GM18507 (cell line): ENCODE measurements at regions not wholly inside any gene's neighbourhood (a gene's known extent, or its start where the extent isn't known, plus 50 kb on each side); places are given as distances from the start of the nearest gene placed in this dataset.
"Not testable (repeated sequence)": the region's sequence is repeated elsewhere in the genome, so short reads cannot be mapped to it uniquely, and the experiment has no call there.

Experiments
- DNase-seq: peaks from one replicate; pipeline ENCODE4 v3.0.0; 2011; ENCODE audit warnings: low read depth; ENCODE audit not compliant: insufficient read length; ENCODE audit errors: extremely low spot score
- FAIRE-seq: peaks from 2 replicates; lab custom pipeline; 2011; peaks lifted over from hg19 to GRCh38; lab: Jason Lieb, UNC

DNA sequence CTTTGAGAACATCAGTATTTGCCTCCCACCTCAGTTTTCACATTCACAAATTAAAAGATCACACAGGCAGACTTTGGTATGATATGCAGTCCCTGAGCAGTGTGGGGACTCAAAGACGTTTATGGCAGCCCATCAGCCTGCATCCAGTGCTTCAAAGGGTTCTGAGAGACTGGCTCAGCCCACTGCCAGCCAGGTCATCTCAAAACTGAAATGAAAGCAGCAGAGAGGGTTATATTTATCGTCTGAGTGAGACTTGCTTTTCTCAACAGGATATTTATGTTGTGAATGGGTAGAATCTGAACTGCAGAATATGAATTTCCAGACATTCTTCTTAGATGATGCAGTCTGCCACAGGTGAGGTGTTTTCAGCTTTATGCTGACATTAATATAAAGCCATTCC lies 159.8 kb downstream of the NRN1 start:
- FAIRE-seq (no peak), DNase-seq (no peak)

DNA sequence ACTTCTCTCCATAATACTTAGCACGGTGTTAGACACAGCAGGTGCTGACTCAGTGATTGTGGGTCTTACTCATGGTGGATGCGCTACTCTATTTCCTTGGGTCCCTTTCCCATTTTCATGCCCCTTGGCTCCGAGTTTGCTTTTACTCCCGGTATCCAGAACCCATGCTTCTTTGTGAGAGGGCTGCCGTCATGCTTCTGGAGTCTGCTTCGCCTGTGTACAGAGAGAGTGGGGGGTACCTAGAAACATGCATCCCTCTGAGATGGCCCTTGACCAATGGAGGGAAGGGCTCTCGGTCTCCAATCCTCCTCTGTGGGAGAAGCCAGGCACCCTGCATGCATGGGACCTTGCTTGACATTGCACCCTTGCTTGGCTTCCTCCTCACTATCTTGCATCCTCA lies 160.4 kb downstream of the NRN1 start:
- FAIRE-seq = no peak
- no peak for DNase-seq

DNA sequence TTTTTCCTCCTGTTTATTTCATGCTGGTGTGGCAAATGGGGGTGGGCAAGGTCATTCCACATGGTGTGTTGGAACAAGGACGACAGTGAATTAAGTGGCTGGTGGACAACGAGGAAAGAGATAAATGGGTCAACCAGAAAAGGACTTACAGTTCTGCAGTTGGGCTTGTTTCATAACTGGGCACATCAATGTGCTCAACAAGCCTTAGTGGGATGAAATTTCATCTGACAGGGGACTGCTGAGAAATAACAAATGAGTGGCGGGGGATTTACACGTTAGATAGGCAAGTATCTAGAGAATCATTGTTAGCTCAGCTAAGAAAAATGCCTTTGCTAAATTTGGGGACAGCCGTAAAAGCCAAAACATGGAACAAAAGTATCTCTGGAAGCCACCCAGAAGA lies 163.6 kb downstream of the NRN1 start:
- FAIRE-seq = no peak

DNA sequence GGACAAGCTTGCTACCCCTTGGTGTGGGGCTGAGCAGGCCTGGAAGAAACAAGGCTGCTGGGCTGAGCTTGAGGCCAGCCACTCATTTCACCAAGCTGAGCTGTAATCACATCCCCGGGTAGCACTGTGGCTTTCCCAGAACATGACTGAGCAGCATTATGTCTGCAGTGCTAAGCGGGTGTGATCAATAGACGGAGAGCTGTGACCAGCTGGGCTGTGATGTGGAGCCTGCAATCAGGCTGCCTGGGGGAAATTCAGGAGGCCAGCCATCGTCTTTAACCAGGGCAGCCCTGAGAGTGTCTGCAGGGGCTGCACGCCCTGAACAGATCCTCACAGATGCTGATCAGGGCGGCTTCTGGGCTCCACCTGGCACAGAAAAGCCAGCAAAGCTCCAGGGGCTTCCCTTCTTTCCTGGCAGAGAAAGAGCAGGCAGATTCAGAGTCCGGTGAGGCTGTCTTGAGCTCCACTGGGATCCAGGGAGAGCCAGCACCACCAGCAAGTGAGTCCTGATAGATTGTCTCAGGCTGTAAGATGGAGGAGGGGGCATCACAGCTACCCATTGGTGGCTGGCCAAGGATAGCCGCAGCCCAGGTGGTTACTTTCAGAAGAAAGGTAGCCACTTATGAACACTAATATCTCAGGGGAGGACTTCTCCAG lies 165.9 kb downstream of the NRN1 start:
- DNase-seq = no peak
- no peak for FAIRE-seq

More for the DNA sequence above, 163.6 kb downstream of the NRN1 start:
- no peak for DNase-seq

DNA sequence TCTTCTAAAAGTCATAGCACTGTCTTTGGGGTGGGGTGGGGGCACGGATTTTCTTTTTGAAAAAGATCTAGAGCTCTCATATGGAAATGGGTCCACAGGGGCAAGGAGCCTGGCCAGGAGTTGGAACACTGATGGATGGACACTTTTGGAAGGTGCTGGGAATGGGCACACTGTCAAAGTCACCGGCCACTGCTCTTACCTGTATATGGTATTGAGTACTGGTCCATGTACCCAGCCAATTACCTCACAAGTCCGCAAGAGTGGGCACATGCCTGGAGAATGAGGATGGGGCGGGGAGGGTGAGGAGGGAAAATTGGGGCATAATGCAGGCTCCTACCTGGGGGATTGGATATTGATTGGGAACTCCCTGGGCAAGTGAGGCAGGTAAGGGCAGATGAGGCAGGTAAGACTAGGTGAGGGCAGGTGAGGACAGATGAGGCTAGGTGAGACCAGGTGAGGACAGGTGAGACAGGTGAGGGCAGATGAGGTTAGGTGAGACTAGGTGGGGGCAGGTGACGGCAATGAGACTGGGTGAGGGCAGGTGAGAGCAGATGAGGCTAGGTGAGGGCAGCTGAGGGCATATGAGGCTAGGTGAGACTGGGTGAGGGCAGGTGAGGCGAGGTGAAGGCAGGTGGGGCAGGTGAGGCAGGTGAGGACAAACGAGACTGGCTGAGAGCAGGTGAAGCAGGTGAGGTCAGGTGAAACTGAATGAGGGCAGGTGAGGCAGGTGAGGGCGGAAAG lies 167.9 kb downstream of the NRN1 start:
- no peak for DNase-seq
- no peak for FAIRE-seq

DNA sequence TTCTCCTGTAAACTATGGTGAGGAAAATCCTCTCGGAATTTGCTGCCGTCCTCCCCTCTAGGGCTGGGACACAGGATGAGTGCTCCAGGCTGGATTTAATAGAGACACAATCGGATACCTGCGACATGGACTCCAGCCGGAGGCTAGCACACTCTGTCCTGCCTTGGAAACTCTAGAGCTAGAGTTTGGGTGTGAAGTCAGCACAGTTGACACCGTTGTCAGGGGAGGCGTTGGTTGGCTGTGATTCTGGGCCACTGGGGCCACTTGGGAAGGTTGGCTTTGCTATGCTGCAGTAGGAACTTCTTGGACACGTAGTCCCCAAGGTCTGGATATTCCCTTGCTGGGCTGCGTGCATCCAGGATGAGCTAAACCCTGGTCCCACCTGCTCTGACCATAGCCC lies 169.4 kb downstream of the NRN1 start:
- FAIRE-seq = no peak

DNA sequence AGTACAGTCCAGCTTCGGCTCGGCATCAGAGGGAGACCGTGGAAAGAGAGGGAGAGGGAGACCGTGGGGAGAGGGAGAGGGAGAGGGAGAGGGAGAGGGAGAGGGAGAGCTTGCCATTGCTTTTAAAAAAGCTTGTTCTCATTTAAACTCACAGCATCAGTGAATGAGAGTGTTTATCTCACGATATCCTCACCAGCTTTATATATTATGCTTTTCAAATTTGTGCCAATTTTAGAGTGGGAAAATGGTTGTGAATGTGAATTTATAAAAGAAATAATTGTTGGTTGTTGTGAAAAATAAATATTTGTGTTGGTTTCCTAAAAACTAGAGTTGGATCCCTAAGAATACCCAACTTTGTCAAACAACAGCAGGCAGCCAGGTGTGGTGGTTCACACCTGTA lies 170.1 kb downstream of the NRN1 start:
- FAIRE-seq = not testable (repeated sequence)

More for the DNA sequence above, 169.4 kb downstream of the NRN1 start:
- no peak for DNase-seq

DNA sequence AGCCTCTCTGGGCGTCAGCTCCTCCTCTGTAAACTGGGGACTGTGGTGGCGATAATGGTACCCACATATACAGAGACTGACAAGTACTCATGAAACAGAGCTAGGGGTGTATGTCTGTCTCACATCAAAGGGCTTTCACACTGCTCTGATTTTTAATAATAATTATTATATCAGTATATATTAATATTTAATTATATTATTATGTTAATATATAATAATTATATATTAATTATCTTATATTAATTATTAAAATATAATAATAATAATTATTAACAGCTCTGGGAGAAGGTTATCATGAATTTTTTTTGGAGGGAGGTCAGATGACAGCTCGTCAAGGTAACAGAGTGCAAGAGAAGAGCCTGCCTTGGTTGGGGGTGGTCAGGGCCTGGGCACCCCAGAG lies 173.6 kb downstream of the NRN1 start:
- DNase-seq (no peak), FAIRE-seq (no peak)

More for the DNA sequence above, 170.1 kb downstream of the NRN1 start:
- not testable (repeated sequence) for DNase-seq

DNA sequence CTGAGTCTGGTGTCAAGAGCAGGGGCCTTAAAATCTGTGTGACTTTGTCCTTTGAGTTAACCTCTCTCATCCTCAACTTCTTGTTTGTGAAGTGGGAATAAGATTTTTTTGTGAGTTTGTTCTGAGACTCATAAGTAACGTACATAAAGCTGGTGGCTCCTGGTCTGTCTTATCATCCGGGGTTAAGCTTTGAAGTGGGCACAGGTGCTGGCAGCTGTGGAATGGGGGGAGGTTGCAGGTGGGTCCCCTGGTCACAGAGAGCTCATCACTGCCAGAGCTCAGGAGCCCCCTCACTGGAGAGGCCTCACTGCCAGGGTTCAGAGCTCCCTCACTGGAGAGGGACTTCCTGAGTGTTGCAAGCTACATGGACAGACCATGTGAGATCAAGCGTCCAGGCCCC lies 174.1 kb downstream of the NRN1 start:
- DNase-seq (no peak), FAIRE-seq (no peak)

DNA sequence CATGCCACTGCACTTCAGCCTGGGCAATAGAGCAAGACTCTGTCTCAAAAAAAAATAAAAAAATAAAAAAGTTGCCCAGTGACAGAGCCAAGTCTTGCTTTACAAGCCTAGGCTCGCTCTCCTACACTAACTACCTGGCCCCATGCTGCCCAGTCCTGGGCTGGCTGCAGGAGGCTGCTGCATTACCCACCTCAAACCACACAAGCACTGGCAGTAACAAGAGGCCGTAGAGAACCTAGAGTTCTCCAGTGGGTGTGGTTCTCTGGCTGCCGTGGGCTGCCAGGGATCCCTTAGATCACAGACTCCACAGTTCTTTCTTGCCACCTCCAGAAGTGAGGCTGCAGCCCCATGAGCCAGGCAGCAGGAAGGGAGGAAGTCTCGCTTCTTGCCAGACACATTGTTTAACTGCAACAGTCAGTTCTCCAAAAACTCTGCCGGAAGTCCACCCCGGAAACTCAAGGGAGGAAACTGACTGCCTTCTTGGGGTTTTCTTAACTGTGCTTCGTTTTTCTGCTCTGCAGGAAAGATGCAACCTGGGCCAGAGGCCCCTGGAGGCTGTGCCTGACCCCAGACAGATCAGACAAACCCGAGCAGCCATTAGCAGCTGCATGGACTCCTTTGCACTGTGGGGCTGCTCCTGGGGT lies 175.4 kb downstream of the NRN1 start:
- FAIRE-seq = peak; percentile 87
- DNase-seq = not testable (repeated sequence)

DNA sequence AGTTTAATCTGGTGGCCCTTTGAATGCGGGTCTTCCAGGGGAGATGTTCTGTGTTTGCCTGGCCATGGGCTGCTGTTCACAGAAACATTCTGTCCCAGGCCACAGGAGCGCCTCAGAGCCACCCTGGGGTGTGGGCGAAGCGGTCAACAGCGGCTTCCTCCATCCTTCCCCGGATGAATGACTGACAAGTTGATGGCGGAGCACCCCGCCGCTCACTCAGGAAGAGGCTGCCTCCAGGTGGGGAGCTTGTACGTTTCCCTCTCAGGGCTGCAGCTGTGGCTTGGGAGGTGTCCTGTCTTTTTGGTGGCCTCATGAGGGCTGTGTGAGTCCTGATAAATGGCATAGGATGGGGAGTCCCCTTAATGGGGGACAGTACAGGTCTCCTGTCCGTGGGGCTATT lies 178.4 kb downstream of the NRN1 start:
- DNase-seq (no peak), FAIRE-seq (no peak)

DNA sequence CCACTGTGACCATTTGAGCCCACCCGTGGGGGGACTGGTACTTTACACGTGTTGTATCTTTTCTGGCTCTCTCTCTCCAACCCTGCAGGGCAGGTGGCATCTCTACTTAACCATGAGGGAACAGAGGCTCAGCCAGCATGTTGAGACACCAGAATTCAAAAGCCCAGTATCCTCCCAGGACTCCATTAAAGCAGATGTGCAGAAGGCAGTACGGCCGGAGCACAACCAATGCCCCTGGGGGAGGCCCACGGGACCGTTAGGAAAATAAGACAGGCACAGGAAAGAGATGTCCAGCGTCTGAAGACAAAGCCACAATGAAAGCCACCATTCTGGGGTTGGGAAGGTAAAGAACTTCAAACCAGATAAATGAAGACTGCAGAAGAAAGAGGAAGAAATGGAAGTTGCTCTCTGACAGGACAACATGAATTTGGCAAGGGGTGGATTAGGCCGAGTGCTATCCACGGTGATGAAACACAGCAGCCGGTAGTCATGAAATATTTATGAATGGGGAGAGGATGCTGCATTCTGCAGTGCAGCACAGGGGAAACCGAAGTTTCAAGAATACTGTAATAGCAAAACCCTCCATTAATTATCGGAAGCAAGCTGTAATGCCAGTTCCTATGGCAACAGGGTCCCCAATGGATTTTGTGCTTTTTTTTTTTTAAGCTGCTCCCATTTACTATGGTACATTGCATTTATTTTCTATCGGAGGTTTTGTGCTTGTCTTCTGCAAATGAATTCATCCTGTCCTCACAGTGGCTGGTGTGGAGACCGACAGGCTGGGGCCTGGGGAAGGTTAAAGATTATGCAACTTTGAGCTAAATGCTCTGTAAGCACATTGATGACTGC lies 179.4 kb downstream of the NRN1 start:
- DNase-seq (no peak), FAIRE-seq (no peak)

DNA sequence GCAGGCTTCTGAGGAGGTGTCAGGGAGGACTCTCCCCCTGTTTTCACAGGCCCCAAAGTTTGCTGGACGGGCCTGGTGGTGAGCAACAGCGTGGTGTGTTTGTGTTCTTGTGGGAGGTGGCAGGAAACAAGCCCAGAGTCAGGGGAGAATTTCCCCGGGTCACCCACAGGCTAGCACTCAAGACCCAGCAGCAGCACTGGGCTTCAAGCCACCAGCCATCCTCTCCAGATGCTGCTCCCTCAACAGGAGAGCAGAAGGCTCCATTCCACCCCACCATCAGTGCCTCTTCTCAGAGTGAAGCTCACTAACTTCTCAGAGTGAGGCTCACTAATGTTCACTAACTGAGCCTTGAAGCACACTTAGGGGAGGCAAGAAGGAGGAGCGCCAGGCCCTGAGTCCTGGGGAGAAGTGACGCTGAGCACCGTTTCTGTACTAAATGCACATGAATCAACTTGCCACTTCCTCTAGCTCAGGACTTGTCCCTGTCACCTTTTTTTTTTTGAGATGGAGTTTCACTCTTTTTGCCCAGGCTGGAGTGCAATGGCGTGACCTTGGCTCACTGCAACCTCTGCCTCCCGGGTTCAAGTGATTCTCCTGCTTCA lies 182.2 kb downstream of the NRN1 start:
- FAIRE-seq, DNase-seq: not testable (repeated sequence)
